T-helper 2 cell treated with Interferon-gamma antibody and Interleukin-4, amounts not matched to agents 100 ng/mL and 5 ng/mL, for 36 hours (primary cell): ENCODE measurements at regions not wholly inside any gene's neighbourhood (a gene's known extent, or its start where the extent isn't known, plus 50 kb on each side); places are given as distances from the start of the nearest gene placed in this dataset.
"Not testable (repeated sequence)": the region's sequence is repeated elsewhere in the genome, so short reads cannot be mapped to it uniquely, and the experiment has no call there.

Source experiments
- intact Hi-C: fragments of 100-400 bp; cut with micrococcal nuclease; formaldehyde crosslinking; loops from one replicate; pipeline ENCODE4 v1.15.1; 2023

GRCh38 chr2:64742678-64743077 is 89.0 kb upstream of the SERTAD2 start:
- intact Hi-C loops: no loop called here

GRCh38 chr2:64743739-64744330 is 90.1 kb upstream of the SERTAD2 start:
- intact Hi-C loops: no loop called here

- intact Hi-C loops: no loop called here
These were observed 91.8 kb upstream of the SERTAD2 start for GRCh38 chr2:64745562-64745961.

GRCh38 chr2:64747690-64748091 is 94.0 kb upstream of the SERTAD2 start:
- intact Hi-C loops: not testable (repeated sequence)

GRCh38 chr2:64748147-64748546 is 94.4 kb upstream of the SERTAD2 start:
- intact Hi-C loops: no loop called here

GRCh38 chr2:64748561-64748960 is 94.8 kb upstream of the SERTAD2 start:
- intact Hi-C loops: no loop called here

GRCh38 chr2:64749446-64749845 is 95.7 kb upstream of the SERTAD2 start:
- intact Hi-C loops: loop anchor here (1.0 kb wide), 2 partner anchors 12 to 19 kb away; no protein-coding TSS in a partner anchor

- intact Hi-C loops: loop anchor here (2.0 kb wide), 2 partner anchors 143 to 477 kb away; partner anchors contain the start of gene ACTR2
These were observed 96.5 kb upstream of the SERTAD2 start for GRCh38 chr2:64750001-64750816.

GRCh38 chr2:64750817-64751285 is 97.1 kb upstream of the SERTAD2 start:
- intact Hi-C loops: loop anchor here (1.0 to 2.0 kb wide), 12 partner anchors 16 to 476 kb away; partner anchors contain the start of genes ACTR2, AFTPH, RAB1A and SERTAD2

GRCh38 chr2:64751286-64752260 is 97.9 kb upstream of the SERTAD2 start:
- intact Hi-C loops: loop anchor here (1.0 to 2.0 kb wide), 12 partner anchors 16 to 475 kb away; partner anchors contain the start of genes ACTR2, AFTPH, RAB1A and SERTAD2

- intact Hi-C loops: no loop called here
These were observed 99.7 kb upstream of the SERTAD2 start for GRCh38 chr2:64753399-64753798.

GRCh38 chr2:64754570-64754969 is 100.9 kb upstream of the SERTAD2 start:
- intact Hi-C loops: no loop called here

- intact Hi-C loops: no loop called here
These were observed 103.4 kb upstream of the SERTAD2 start for GRCh38 chr2:64757126-64757525.

GRCh38 chr2:64760128-64760527 is 106.4 kb upstream of the SERTAD2 start:
- intact Hi-C loops: no loop called here

- intact Hi-C loops: no loop called here
These were observed 108.7 kb upstream of the SERTAD2 start for GRCh38 chr2:64762301-64762997.

GRCh38 chr2:64763126-64763525 is 109.4 kb upstream of the SERTAD2 start:
- intact Hi-C loops: no loop called here

GRCh38 chr2:64765160-64765805 is 111.6 kb upstream of the SERTAD2 start:
- intact Hi-C loops: loop anchor here (5.0 kb wide), 3 partner anchors 102 to 728 kb away; partner anchors contain the start of gene CEP68

- intact Hi-C loops: loop anchor here (1.0 to 5.0 kb wide), 10 partner anchors 16 to 730 kb away; partner anchors contain the start of genes AFTPH, CEP68 and SERTAD2
These were observed 113.3 kb upstream of the SERTAD2 start for GRCh38 chr2:64766841-64767669.
